ENCODE measurements at regions not wholly inside any gene's neighbourhood (a gene's known extent, or its start where the extent isn't known, plus 50 kb on each side); places are given as distances from the start of the nearest gene placed in this dataset.
"Not testable (repeated sequence)": the region's sequence is repeated elsewhere in the genome, so short reads cannot be mapped to it uniquely, and the experiment has no call there.

DNA sequence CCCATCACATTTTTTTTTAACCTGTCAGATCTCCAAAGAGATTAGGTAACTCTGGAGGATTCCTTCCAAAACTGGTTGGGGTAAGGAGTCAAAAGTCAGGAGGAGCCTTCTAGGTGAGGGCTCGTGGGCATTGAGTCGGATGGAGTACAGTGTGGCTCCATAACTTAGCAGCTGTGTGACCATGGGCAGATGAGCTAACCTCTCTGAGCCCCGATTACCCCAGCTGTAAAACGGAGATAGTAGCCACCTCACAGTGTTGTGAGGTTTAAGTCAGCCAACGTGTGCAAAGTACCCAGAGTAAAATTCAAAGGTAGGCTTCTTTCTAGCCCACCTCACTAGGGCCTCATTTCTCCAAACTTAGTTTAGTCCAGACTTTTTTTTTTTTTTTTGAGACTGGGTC, 151.5 kb downstream of the CD24 start:
- DNase-seq (ENCODE audit: low read depth) = no peak
- ChIA-PET POLR2A (no interaction called here), CTCF (interaction anchor here (1.0 kb wide), 1 partner anchor 8 kb away, joined by 3 read pairs; no protein-coding TSS in a partner anchor)
- Histone ChIP-seq H3K27me3 (ENCODE audit: control insufficient read depth, insufficient read depth, low read length) (no peaks in the 10 kb centered on the region), H3K4me3 (ENCODE audit: low read depth, low read length) (no peak overlapping the region), H3K36me3 (ENCODE audit: control insufficient read depth, insufficient read depth, low read length) (no peaks in the 10 kb centered on the region)
- TF ChIP-seq, protein P1, sequence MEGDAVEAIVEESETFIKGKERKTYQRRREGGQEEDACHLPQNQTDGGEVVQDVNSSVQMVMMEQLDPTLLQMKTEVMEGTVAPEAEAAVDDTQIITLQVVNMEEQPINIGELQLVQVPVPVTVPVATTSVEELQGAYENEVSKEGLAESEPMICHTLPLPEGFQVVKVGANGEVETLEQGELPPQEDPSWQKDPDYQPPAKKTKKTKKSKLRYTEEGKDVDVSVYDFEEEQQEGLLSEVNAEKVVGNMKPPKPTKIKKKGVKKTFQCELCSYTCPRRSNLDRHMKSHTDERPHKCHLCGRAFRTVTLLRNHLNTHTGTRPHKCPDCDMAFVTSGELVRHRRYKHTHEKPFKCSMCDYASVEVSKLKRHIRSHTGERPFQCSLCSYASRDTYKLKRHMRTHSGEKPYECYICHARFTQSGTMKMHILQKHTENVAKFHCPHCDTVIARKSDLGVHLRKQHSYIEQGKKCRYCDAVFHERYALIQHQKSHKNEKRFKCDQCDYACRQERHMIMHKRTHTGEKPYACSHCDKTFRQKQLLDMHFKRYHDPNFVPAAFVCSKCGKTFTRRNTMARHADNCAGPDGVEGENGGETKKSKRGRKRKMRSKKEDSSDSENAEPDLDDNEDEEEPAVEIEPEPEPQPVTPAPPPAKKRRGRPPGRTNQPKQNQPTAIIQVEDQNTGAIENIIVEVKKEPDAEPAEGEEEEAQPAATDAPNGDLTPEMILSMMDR (IDR thresholded peaks at IDR 0.05; ENCODE audit: insufficient read depth, low read depth, low read length) = no peak

GRCh38 chr6:106820412-106820852, 154.1 kb downstream of the CD24 start:
- Histone ChIP-seq H3K27me3 (ENCODE audit: control insufficient read depth, insufficient read depth, low read length) (no peaks in the 10 kb centered on the region), H3K36me3 (ENCODE audit: control insufficient read depth, insufficient read depth, low read length) (no peaks in the 10 kb centered on the region), H3K4me3 (ENCODE audit: low read depth, low read length) (no peak overlapping the region)
- ChIA-PET POLR2A (interaction anchor here (0.6 to 0.7 kb wide), 2 partner anchors 21 to 178 kb away, joined by 3 to 4 read pairs; no protein-coding TSS in a partner anchor), CTCF (interaction anchor here (1.9 kb wide), 1 partner anchor 159 kb away, joined by 6 read pairs; no protein-coding TSS in a partner anchor)
- DNase-seq (ENCODE audit: low read depth) = no peak
- TF ChIP-seq, protein P1 (IDR thresholded peaks at IDR 0.05; ENCODE audit: insufficient read depth, low read depth, low read length) = no peak

DNA sequence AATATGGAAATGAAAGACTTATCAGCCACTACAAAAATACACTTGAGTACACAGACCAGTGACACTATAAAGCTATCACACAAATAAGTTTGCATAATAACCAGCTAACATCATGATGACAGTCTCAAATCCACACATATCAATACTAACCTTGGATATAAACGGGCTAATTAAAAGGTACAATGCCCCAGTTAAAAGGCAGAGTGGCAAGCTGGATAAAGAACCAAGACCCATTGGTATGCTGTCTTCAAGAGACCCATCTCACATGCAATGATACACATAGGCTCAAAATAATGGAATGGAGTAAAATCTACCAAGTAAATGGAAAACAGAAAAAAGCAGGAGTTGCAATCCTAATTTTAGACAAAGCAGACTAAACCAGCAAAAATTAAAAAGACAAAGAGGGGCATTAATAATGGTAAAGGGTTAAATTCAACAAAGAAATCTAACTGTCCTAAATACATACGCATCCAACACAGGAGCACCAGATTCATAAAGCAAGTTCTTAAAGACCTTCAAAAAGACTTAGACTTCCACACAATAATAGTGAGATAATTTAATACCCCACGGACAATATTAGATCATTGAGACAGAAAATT, 163.3 kb downstream of the CD24 start:
- Histone ChIP-seq H3K27me3 (ENCODE audit: control insufficient read depth, insufficient read depth, low read length) (no peaks in the 10 kb centered on the region), H3K4me3 (ENCODE audit: low read depth, low read length) (no peak overlapping the region), H3K36me3 (ENCODE audit: control insufficient read depth, insufficient read depth, low read length) (no peaks in the 10 kb centered on the region)
- POLR2A ChIA-PET = no interaction called here
- CTCF ChIA-PET = interaction anchor here (0.9 kb wide), 1 partner anchor 85 kb away, joined by 3 read pairs; no protein-coding TSS in a partner anchor
- DNase-seq (ENCODE audit: low read depth) = no peak
- TF ChIP-seq, protein P1 (IDR thresholded peaks at IDR 0.05; ENCODE audit: insufficient read depth, low read depth, low read length) = no peak

DNA sequence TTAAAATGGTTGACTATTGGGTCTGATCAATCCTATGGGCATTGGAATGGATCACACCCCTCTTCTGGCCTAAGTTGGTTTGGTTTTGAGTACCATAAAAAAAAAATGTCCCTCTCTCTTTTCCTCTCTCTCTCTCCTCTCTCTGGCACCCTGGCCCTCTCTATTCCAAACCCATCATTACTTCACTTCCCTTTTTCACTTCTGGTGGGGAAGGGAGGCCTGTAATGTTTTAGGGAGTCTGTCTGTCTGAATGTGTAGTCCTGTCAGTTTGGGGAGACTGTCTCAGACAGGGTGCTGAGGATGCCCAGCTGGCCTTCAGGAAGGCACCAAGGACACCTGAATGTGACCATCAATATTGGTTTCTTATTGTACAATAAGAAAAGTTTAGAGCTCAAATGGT, 165.8 kb downstream of the CD24 start:
- Histone ChIP-seq H3K4me3 (ENCODE audit: low read depth, low read length) (no peak overlapping the region), H3K27me3 (ENCODE audit: control insufficient read depth, insufficient read depth, low read length) (no peaks in the 10 kb centered on the region), H3K36me3 (ENCODE audit: control insufficient read depth, insufficient read depth, low read length) (no peaks in the 10 kb centered on the region)
- CTCF ChIA-PET = no interaction called here
- DNase-seq (ENCODE audit: low read depth) = no peak
- TF ChIP-seq, protein P1 (IDR thresholded peaks at IDR 0.05; ENCODE audit: insufficient read depth, low read depth, low read length) = no peak
- POLR2A ChIA-PET = no interaction called here

GRCh38 chr6:106807947-106808611, 166.4 kb downstream of the CD24 start:
- no peak for DNase-seq (ENCODE audit: low read depth)
- TF ChIP-seq, protein P1 (IDR thresholded peaks at IDR 0.05; ENCODE audit: insufficient read depth, low read depth, low read length) = no peak
- POLR2A ChIA-PET = no interaction called here
- H3K27me3 ChIP-seq (ENCODE audit: control insufficient read depth, insufficient read depth, low read length) = no peaks in the 10 kb centered on the region
- H3K4me3 ChIP-seq (ENCODE audit: low read depth, low read length) = no peak overlapping the region
- CTCF ChIA-PET = interaction anchor here (0.6 kb wide), 1 partner anchor 14 kb away, joined by 5 read pairs; no protein-coding TSS in a partner anchor
- no peaks in the 10 kb centered on the region for H3K36me3 ChIP-seq (ENCODE audit: control insufficient read depth, insufficient read depth, low read length)

- DNase-seq (ENCODE audit: low read depth); CTCF ChIA-PET; H3K36me3 ChIP-seq (ENCODE audit: control insufficient read depth, insufficient read depth, low read length); H3K27me3 ChIP-seq (ENCODE audit: control insufficient read depth, insufficient read depth, low read length); H3K4me3 ChIP-seq (ENCODE audit: low read depth, low read length): not testable (repeated sequence)
- POLR2A ChIA-PET = interaction anchor here (0.7 kb wide), 1 partner anchor 91 kb away, joined by 3 read pairs; no protein-coding TSS in a partner anchor
These were observed 168.3 kb downstream of the CD24 start for GRCh38 chr6:106806253-106806652.
